Activated T-helper 2 cell treated with anti-CD3 and anti-CD28 coated beads, Interferon-gamma antibody, Interleukin-2, Interleukin-4, amounts not matched to agents 10 μg/mL and 5 μg/mL and 100 μg/mL, durations not matched to agents 14 hours and 24 hours and 36 hours (primary cell): ENCODE measurements at regions not wholly inside any gene's neighbourhood (a gene's known extent, or its start where the extent isn't known, plus 50 kb on each side); places are given as distances from the start of the nearest gene placed in this dataset.

Source experiments
- DNase-seq: peaks from one replicate; pipeline ENCODE4 v3.0.0; 2021; ENCODE audit warnings: low spot score
- H3K27ac Mint-ChIP-seq: one replicate; pipeline ENCODE4 v1.8.0; 2021; ENCODE audit warnings: mixed read lengths
- H3K27me3 Mint-ChIP-seq: one replicate; pipeline ENCODE4 v1.8.0; 2021; ENCODE audit warnings: low read depth, mixed read lengths
- H3K36me3 Mint-ChIP-seq: one replicate; pipeline ENCODE4 v1.8.0; 2021; ENCODE audit warnings: low read depth, mixed read lengths
- H3K4me1 Mint-ChIP-seq: one replicate; pipeline ENCODE4 v1.8.0; 2021; ENCODE audit warnings: low read depth, mixed read lengths
- H3K4me3 Mint-ChIP-seq: one replicate; pipeline ENCODE4 v1.8.0; 2021; ENCODE audit warnings: low read depth, mild to moderate bottlenecking, moderate library complexity, mixed read lengths
- H3K9me3 Mint-ChIP-seq: one replicate; pipeline ENCODE4 v1.8.0; 2021; ENCODE audit warnings: mixed read lengths
- intact Hi-C: fragments of 100-400 bp; cut with micrococcal nuclease; formaldehyde crosslinking; loops from one replicate; pipeline ENCODE4 v1.15.1; 2023

- Mint-ChIP-seq H3K36me3 (no peaks in the 10 kb centered on the region), H3K4me3 (no peak overlapping the region), H3K27ac (no peak overlapping the region), H3K27me3 (no peaks in the 10 kb centered on the region), H3K4me1 (no peaks in the 10 kb centered on the region), H3K9me3 (no peaks in the 10 kb centered on the region)
- DNase-seq: no peak
- intact Hi-C loops: no loop called here
Observed at GRCh38 chr5:124593952-124594351, 152.5 kb downstream of the ZNF608 start.

GRCh38 chr5:124592891-124593290 is 153.5 kb downstream of the ZNF608 start:
- Mint-ChIP-seq H3K27ac (no peak overlapping the region), H3K4me1 (no peaks in the 10 kb centered on the region), H3K4me3 (no peak overlapping the region), H3K27me3 (no peaks in the 10 kb centered on the region), H3K9me3 (no peaks in the 10 kb centered on the region), H3K36me3 (no peaks in the 10 kb centered on the region)
- intact Hi-C loops: no loop called here
- DNase-seq: no peak

DNA sequence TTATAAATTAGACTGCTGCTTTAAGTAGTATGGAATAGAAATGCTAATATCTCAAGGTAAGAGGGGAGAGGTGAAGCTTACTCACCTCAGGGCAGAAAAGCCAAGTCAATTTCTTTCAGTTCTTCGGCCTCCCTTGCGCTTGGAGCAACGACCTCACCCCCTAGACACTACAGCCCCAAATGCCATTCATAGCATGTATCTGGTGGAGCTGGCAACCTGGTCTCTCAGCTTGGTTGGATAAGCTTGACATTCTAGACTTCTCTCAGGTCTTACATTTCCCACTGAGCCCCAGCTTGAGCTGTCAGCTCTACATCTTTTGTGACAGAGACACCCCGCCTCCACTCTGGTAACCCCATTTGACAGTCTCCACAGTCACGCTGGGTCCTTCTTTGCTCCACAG is 154.9 kb downstream of the ZNF608 start:
- intact Hi-C loops: no loop called here
- Mint-ChIP-seq H3K27ac (no peak overlapping the region), H3K4me3 (no peak overlapping the region), H3K27me3 (peaks cover 5% of the 10 kb centered on the region), H3K36me3 (no peaks in the 10 kb centered on the region), H3K9me3 (peaks cover under 1% of the 10 kb centered on the region), H3K4me1 (no peaks in the 10 kb centered on the region)
- no peak for DNase-seq

DNA sequence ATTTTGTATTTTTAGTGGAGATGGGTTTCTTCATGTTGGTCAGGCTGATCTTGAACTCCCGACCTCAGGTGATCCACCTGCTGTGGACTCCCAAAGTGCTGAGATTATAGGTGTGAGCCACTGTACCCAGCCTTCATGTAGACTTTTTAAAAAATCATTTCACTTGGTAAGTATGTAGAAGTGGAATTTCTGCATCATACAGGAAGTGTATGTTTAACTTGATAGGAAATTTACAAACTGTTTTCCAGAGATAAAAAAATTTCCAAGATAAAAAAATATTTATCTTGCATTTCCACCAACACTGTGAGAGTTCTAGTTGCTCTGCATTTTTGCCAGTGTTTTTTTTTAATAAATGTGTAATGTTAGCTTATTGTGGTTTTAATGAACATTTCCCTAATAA is 155.8 kb downstream of the ZNF608 start:
- peaks cover 4% of the 10 kb centered on the region for H3K9me3 Mint-ChIP-seq
- no peak overlapping the region for H3K27ac Mint-ChIP-seq
- intact Hi-C loops: no loop called here
- H3K27me3 Mint-ChIP-seq: peaks cover 7% of the 10 kb centered on the region
- no peaks in the 10 kb centered on the region for H3K4me1 Mint-ChIP-seq
- no peaks in the 10 kb centered on the region for H3K36me3 Mint-ChIP-seq
- no peak overlapping the region for H3K4me3 Mint-ChIP-seq
- no peak for DNase-seq

DNA sequence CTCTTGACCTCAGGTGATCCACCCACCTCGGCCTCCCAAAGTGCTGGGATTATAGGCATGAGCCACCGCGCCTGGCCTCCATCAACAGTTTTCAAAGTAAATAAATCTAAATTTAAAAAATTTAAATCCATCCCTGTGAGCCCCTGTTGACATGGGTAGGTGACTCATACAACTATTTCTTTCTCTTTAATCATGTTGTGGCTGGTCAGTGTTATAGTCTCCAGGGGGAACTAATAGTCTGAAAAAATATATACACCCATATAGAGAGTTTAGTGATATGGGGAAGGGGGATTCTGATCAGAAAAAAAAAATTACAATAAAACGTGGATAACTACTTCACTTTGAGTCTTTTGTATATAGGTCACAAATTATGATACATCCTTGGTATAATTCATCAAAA is 159.2 kb downstream of the ZNF608 start:
- Mint-ChIP-seq H3K9me3 (peaks cover 4% of the 10 kb centered on the region), H3K4me1 (peaks cover 16% of the 10 kb centered on the region), H3K4me3 (no peak overlapping the region), H3K27me3 (peaks cover 7% of the 10 kb centered on the region), H3K36me3 (no peaks in the 10 kb centered on the region), H3K27ac (no peak overlapping the region)
- intact Hi-C loops: no loop called here
- DNase-seq: no peak

- peaks cover 4% of the 10 kb centered on the region for H3K9me3 Mint-ChIP-seq
- H3K27ac Mint-ChIP-seq: no peak overlapping the region
- no peak for DNase-seq
- H3K4me1 Mint-ChIP-seq: peaks cover 16% of the 10 kb centered on the region
- intact Hi-C loops: loop anchor here (1.0 kb wide), 1 partner anchor 64 kb away; no protein-coding TSS in a partner anchor
- no peaks in the 10 kb centered on the region for H3K36me3 Mint-ChIP-seq
- H3K27me3 Mint-ChIP-seq: peaks cover 7% of the 10 kb centered on the region
- no peak overlapping the region for H3K4me3 Mint-ChIP-seq
Observed at GRCh38 chr5:124584991-124585715, 161.3 kb downstream of the ZNF608 start.

- Mint-ChIP-seq H3K4me3 (no peak overlapping the region), H3K4me1 (peaks cover 16% of the 10 kb centered on the region), H3K36me3 (no peaks in the 10 kb centered on the region), H3K9me3 (peaks cover 4% of the 10 kb centered on the region), H3K27me3 (peaks cover 7% of the 10 kb centered on the region), H3K27ac (no peak overlapping the region)
- DNase-seq: peak; percentile 13
- intact Hi-C loops: loop anchor here (1.0 to 2.0 kb wide), 2 partner anchors 66 to 243 kb away; no protein-coding TSS in a partner anchor
Observed at GRCh38 chr5:124583469-124584350, 162.7 kb downstream of the ZNF608 start.

GRCh38 chr5:124582561-124582840 is 163.9 kb downstream of the ZNF608 start:
- H3K27ac Mint-ChIP-seq: no peak overlapping the region
- no peak for DNase-seq
- peaks cover 5% of the 10 kb centered on the region for H3K27me3 Mint-ChIP-seq
- peaks cover 16% of the 10 kb centered on the region for H3K4me1 Mint-ChIP-seq
- H3K9me3 Mint-ChIP-seq: peaks cover 4% of the 10 kb centered on the region
- intact Hi-C loops: loop anchor here (2.0 kb wide), 1 partner anchor 242 kb away; no protein-coding TSS in a partner anchor
- no peaks in the 10 kb centered on the region for H3K36me3 Mint-ChIP-seq
- H3K4me3 Mint-ChIP-seq: no peak overlapping the region

GRCh38 chr5:124581738-124582560 is 164.5 kb downstream of the ZNF608 start:
- Mint-ChIP-seq H3K4me3 (no peak overlapping the region), H3K4me1 (peaks cover 16% of the 10 kb centered on the region), H3K36me3 (no peaks in the 10 kb centered on the region), H3K27me3 (peaks cover 5% of the 10 kb centered on the region), H3K27ac (no peak overlapping the region), H3K9me3 (peaks cover 4% of the 10 kb centered on the region)
- intact Hi-C loops: loop anchor here (2.0 kb wide), 1 partner anchor 241 kb away; no protein-coding TSS in a partner anchor
- no peak for DNase-seq

- H3K27me3 Mint-ChIP-seq: peaks cover 2% of the 10 kb centered on the region
- H3K9me3 Mint-ChIP-seq: no peaks in the 10 kb centered on the region
- no peak for DNase-seq
- peaks cover 16% of the 10 kb centered on the region for H3K4me1 Mint-ChIP-seq
- H3K4me3 Mint-ChIP-seq: no peak overlapping the region
- intact Hi-C loops: no loop called here
- H3K27ac Mint-ChIP-seq: no peak overlapping the region
- H3K36me3 Mint-ChIP-seq: no peaks in the 10 kb centered on the region
Observed at GRCh38 chr5:124580925-124581737, 165.3 kb downstream of the ZNF608 start.

DNA sequence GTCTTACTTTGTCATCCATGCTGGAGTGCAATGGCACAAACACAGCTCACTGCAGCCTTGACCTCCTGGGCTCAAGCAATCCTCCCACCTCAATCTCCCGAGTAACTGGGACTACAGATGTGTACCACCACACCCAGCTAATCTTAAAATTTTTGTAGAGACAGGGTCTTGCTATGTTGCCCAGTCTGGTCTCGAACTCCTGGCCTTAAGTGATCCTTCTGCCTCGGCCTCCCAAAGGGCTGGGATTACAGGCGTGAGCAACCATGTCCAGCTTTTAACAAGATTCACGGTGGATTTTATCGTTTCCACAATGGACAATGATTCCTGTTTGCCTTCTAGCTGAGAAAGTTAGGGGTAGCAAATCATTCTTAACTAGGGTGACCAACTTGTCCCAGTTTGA is 165.9 kb downstream of the ZNF608 start:
- Mint-ChIP-seq H3K27me3 (peaks cover 2% of the 10 kb centered on the region), H3K4me3 (no peak overlapping the region), H3K4me1 (peaks cover 16% of the 10 kb centered on the region), H3K9me3 (no peaks in the 10 kb centered on the region), H3K27ac (no peak overlapping the region), H3K36me3 (no peaks in the 10 kb centered on the region)
- no peak for DNase-seq
- intact Hi-C loops: no loop called here

DNA sequence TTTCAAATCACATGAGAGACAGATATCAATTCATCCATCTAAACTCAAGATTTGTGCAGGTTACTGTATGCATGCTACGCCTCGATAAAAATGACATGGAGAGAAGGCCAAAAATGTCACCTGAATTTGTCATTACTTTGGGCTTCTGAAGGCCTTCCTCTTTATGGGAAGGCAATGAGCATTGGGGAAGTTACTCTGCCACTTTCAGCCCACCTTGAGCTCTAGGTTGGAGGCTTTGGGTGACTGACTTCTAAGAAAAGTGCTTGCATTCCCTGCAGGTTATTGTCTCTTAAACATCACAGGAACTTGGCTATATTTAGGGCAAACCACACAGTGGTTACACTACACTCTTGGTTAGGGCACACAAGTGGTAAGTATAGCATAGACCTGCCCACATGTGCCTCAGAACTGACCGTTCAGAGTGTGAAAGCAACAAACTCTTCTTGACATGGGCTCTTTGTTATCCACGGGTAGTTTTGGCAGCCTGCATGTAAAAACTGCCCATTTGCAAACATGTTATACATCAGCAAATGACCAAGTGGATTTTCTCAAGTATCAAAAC is 169.5 kb downstream of the ZNF608 start:
- DNase-seq: no peak
- Mint-ChIP-seq H3K27ac (no peak overlapping the region), H3K4me1 (no peaks in the 10 kb centered on the region), H3K36me3 (no peaks in the 10 kb centered on the region), H3K27me3 (peaks cover 2% of the 10 kb centered on the region), H3K9me3 (no peaks in the 10 kb centered on the region), H3K4me3 (no peak overlapping the region)
- intact Hi-C loops: no loop called here
